SK-N-SH (cell line): ENCODE measurements at regions not wholly inside any gene's neighbourhood (a gene's known extent, or its start where the extent isn't known, plus 50 kb on each side); places are given as distances from the start of the nearest gene placed in this dataset.

Experiments used
- CTCF ChIA-PET: fragments of 300-600, 350-600 bp; formaldehyde crosslinking; extraction: SDS; loops from one replicate; lab custom pipeline; 2021; lab: Yijun Ruan, JAX
- POLR2A ChIA-PET: fragments of 350-600 bp; sonication (Branson Sonifier 250); formaldehyde crosslinking; extraction: SDS; loops from one replicate; lab custom pipeline; 2020; ENCODE audit warnings: antibody characterized with exemption, inconsistent platforms; lab: Yijun Ruan, JAX
- DNase-seq: peaks from one replicate; pipeline ENCODE4 v3.0.0; 2012
- H2AFZ ChIP-seq: fragments of 200-600 bp; sonication (generic); 2 replicates; pipeline ENCODE4 v1.8.1; 2016; ENCODE audit warnings: antibody characterized with exemption, mild to moderate bottlenecking, low read depth
- H3F3A ChIP-seq: fragments of 200-600 bp; sonication (generic); replicated peaks from 2 replicates; pipeline ENCODE3; 2016; ENCODE audit warnings: antibody characterized with exemption, mild to moderate bottlenecking; ENCODE audit not compliant: insufficient read depth
- H3K27ac ChIP-seq, 2 experiments: fragments of 200-500 bp in 1 of 2; fragments of 200-600 bp in 1 of 2; sonication (Bioruptor generic) in 1 of 2; sonication (generic), shearing (Covaris generic) in 1 of 2; 2 replicates each; pipeline versions ENCODE4 v1.5.1 to v1.6.1; 2014 to 2016; ENCODE audit warnings: low read depth in 2 of 2, inconsistent platforms in 1 of 2, low read length in 1 of 2, mild to moderate bottlenecking in 1 of 2, mixed read lengths in 1 of 2
- H3K27me3 ChIP-seq: fragments of 200-600 bp; sonication (generic), shearing (Covaris generic); 2 replicates; pipeline ENCODE4 v1.6.1; 2016; ENCODE audit warnings: mixed run types; ENCODE audit not compliant: insufficient read depth
- H3K36me3 ChIP-seq, 2 experiments: fragments of 200-500 bp in 1 of 2; fragments of 200-600 bp in 1 of 2; sonication (Bioruptor generic) in 1 of 2; sonication (generic) in 1 of 2; replicated peaks in 1 of 2; 2 replicates each; pipeline versions ENCODE3 to v1.5.1; 2014 to 2016; ENCODE audit warnings: low read length in 1 of 2, mild to moderate bottlenecking in 1 of 2; ENCODE audit not compliant: insufficient read depth in 2 of 2, control insufficient read depth in 1 of 2
- H3K4me1 ChIP-seq, 2 experiments: fragments of 200-500 bp in 1 of 2; fragments of 200-600 bp in 1 of 2; sonication (Bioruptor generic) in 1 of 2; sonication (generic), shearing (Covaris generic) in 1 of 2; 2 replicates each; pipeline versions ENCODE4 v1.5.1 to v1.6.1; 2014 to 2016; ENCODE audit warnings: low read depth in 1 of 2, low read length in 1 of 2, mixed run types in 1 of 2; ENCODE audit not compliant: insufficient read depth in 2 of 2, control insufficient read depth in 1 of 2
- H3K4me2 ChIP-seq: fragments of 200-600 bp; sonication (generic), shearing (Covaris generic); 2 replicates; pipeline ENCODE4 v1.6.1; 2017; ENCODE audit warnings: mixed run types
- H3K4me3 ChIP-seq, 2 experiments: fragments of 200-500 bp in 1 of 2; fragments of 200-600 bp in 1 of 2; sonication (Bioruptor generic) in 1 of 2; sonication (generic), shearing (Covaris generic) in 1 of 2; 2 replicates each; pipeline versions ENCODE4 v1.5.1 to v1.8.1; 2014 to 2016; ENCODE audit warnings: low read depth in 2 of 2, inconsistent platforms in 1 of 2, low read length in 1 of 2, mild to moderate bottlenecking in 1 of 2, mixed read lengths in 1 of 2, moderate library complexity in 1 of 2
- H3K79me2 ChIP-seq: fragments of 200-600 bp; sonication (generic); 2 replicates; pipeline ENCODE4 v1.8.1; 2017; ENCODE audit warnings: mild to moderate bottlenecking; ENCODE audit not compliant: insufficient read depth
- H3K9ac ChIP-seq: fragments of 200-600 bp; sonication (generic); 2 replicates; pipeline ENCODE4 v1.6.1; 2017; ENCODE audit warnings: mixed run types
- H3K9me2 ChIP-seq: fragments of 200-600 bp; sonication (generic); 2 replicates; pipeline ENCODE4 v1.6.1; 2017; ENCODE audit warnings: mixed run types
- H3K9me3 ChIP-seq: fragments of 200-600 bp; sonication (generic); 2 replicates; pipeline ENCODE4 v1.6.1; 2017; ENCODE audit warnings: mixed run types, mild to moderate bottlenecking, moderate library complexity
- H4K20me1 ChIP-seq: fragments of 200-600 bp; sonication (generic); 2 replicates; pipeline ENCODE4 v1.6.1; 2017; ENCODE audit warnings: mild to moderate bottlenecking, mixed run types; ENCODE audit not compliant: insufficient read depth
- CHD2 ChIP-seq: fragments of 150-350 bp; IDR thresholded peaks from 2 replicates; pipeline ENCODE4 v1.6.1; 2018; ENCODE audit warnings: low read length; ENCODE audit not compliant: partially characterized antibody
- EP300 ChIP-seq, 2 experiments: IDR thresholded peaks; 2 replicates each; pipeline versions ENCODE4 v1.4.0 to v1.6.1; 2012; ENCODE audit warnings: borderline replicate concordance in 1 of 2, low read depth in 1 of 2, low read length in 1 of 2
- EZH2phosphoT487 ChIP-seq: fragments of 200-600 bp; sonication (generic); IDR thresholded peaks from 2 replicates; pipeline ENCODE4 v1.6.1; 2017; ENCODE audit warnings: low read depth, mixed run types, mild to moderate bottlenecking, antibody characterized with exemption, moderate library complexity, borderline replicate concordance
- FOSL2 ChIP-seq: IDR thresholded peaks from 2 replicates; pipeline ENCODE4 v1.4.0; 2012; ENCODE audit warnings: low read depth, mild to moderate bottlenecking, moderate library complexity, borderline replicate concordance
- FOXJ3 ChIP-seq: sonication (generic); formaldehyde crosslinking; IDR thresholded peaks from 2 replicates; pipeline ENCODE4 v1.5.1; 2020; ENCODE audit warnings: mild to moderate bottlenecking, missing genetic modification reagents
- GATA2 ChIP-seq: sonication (generic); formaldehyde crosslinking; IDR thresholded peaks from 2 replicates; pipeline ENCODE4 v1.5.0; 2020; ENCODE audit warnings: mild to moderate bottlenecking, missing genetic modification reagents
- IRF3 ChIP-seq: fragments of 150-350 bp; IDR thresholded peaks from 2 replicates; pipeline ENCODE4 v1.6.1; 2016; ENCODE audit warnings: mild to moderate bottlenecking, low read depth, low read length
- JUND ChIP-seq: IDR thresholded peaks from 2 replicates; pipeline ENCODE4 v1.4.0; 2012
- MAX ChIP-seq: IDR thresholded peaks from 2 replicates; pipeline ENCODE4 v1.4.0; 2012; ENCODE audit warnings: low read depth
- NRF1 ChIP-seq: IDR thresholded peaks from 2 replicates; pipeline ENCODE4 v1.6.1; 2012; ENCODE audit warnings: low read depth, mild to moderate bottlenecking, low read length
- RAD21 ChIP-seq: IDR thresholded peaks from 2 replicates; pipeline ENCODE4 v1.6.1; 2012; ENCODE audit warnings: mild to moderate bottlenecking, low read length
- RCOR1 ChIP-seq: fragments of 150-350 bp; IDR thresholded peaks from 2 replicates; pipeline ENCODE4 v1.6.1; 2017; ENCODE audit warnings: antibody characterized with exemption, low read length
- TAF1 ChIP-seq: IDR thresholded peaks from 2 replicates; pipeline ENCODE4 v1.6.1; 2012; ENCODE audit warnings: low read depth, mild to moderate bottlenecking, low read length, moderate library complexity, borderline replicate concordance
- TEAD4 ChIP-seq: IDR thresholded peaks from 2 replicates; pipeline ENCODE4 v1.4.0; 2012; ENCODE audit warnings: mild to moderate bottlenecking, borderline replicate concordance; ENCODE audit not compliant: insufficient read depth
- YY1 ChIP-seq: IDR thresholded peaks from 2 replicates; pipeline ENCODE4 v1.4.0; 2012; ENCODE audit warnings: low read depth, mild to moderate bottlenecking
- WGBS: methylation state at CpG from one replicate; pipeline ENCODE4 v1.1.6; 2017; ENCODE audit warnings: low lambda C conversion rate; 5-methylcytosine and 5-hydroxymethylcytosine counted together
- TF ChIP-seq, protein P1 (sequence below): IDR thresholded peaks from 2 replicates; pipeline ENCODE4; 2012
- TF ChIP-seq, protein P2 (sequence below): IDR thresholded peaks from 2 replicates; pipeline ENCODE4 v1.4.0; 2012; ENCODE audit warnings: low read depth, borderline replicate concordance

DNA sequence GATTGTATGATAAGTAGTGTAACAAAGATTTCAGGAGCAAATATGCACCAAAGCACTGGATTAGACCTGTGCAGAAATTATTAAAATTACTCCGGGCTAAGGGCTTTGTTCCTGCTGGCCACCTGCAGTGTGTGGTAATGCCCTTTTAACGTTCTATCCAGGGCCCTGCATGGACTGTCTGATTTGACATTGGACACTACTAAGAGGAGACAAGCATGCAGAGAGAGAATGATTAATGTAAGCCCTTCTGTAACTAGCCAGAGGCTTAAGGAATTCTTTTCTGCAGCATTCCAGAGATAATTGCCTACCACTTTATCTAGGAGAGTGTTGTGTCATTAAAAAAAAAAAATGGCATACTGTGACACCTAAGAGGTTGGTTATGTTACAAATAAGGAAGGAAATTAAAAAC is 117.0 kb downstream of the PCDH7 start:
- Histone ChIP-seq H4K20me1 (no peaks in the 10 kb centered on the region), H3K36me3 (no peaks in the 10 kb centered on the region), H3F3A (no peaks in the 10 kb centered on the region), H3K4me3 (no peak overlapping the region), H3K4me2 (no peak overlapping the region), H3K9me2 (no peaks in the 10 kb centered on the region), H2AFZ (no peak overlapping the region), H3K4me1 (peaks cover 10 to 18% of the 10 kb centered on the region in 2 experiments; a peak in 3 of 4 replicates), H3K79me2 (no peaks in the 10 kb centered on the region), H3K27ac (peak overlapping the region in 1 of 2 experiments; percentile 76; a peak in 1 of 4 replicates), H3K9ac (no peak overlapping the region)
- DNase-seq, result no peak
- POLR2A ChIA-PET, result no interaction called here
- TF ChIP-seq RCOR1 (no peak), JUND (no peak), GATA2 (CRISPR knock-in tag) (no peak)
- TF ChIP-seq, protein P1, sequence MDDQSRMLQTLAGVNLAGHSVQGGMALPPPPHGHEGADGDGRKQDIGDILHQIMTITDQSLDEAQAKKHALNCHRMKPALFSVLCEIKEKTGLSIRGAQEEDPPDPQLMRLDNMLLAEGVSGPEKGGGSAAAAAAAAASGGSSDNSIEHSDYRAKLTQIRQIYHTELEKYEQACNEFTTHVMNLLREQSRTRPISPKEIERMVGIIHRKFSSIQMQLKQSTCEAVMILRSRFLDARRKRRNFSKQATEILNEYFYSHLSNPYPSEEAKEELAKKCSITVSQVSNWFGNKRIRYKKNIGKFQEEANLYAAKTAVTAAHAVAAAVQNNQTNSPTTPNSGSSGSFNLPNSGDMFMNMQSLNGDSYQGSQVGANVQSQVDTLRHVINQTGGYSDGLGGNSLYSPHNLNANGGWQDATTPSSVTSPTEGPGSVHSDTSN, result 0 out of 2 replicates have a peak, but pooled peaks have one; percentile 10
- TF ChIP-seq, all 33 proteins: peak for 1
- WGBS, result 10% methylated on average over 2 of the region's 2 CpGs
- CTCF ChIA-PET, result interaction anchor here (0.9 kb wide), 1 partner anchor 115 kb away, joined by 4 read pairs; no protein-coding TSS in a partner anchor
- H3K9me3 ChIP-seq, result no peaks in the 10 kb centered on the region
- H3K27me3 ChIP-seq, result no peaks in the 10 kb centered on the region

DNA sequence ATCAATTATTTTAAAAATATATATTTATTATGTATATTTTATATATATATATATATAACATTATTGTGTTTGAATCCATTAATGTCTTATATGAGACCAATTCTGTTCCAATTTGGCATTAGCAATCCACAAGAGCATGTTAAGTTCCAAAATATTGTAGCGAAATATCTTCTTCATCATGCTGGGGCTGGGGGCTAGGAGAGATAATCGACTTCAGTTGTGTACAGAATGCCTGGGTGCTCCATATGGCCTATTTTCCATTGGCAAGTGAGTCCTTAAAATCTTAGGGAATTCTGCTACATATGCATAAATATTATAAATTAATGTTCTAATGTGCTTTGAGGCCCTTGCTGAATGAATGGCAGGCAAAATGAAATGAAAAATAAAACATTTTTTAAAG is 117.7 kb downstream of the PCDH7 start:
- 42% methylated on average over 2 of the region's 2 CpGs for WGBS
- Histone ChIP-seq H3K79me2 (no peaks in the 10 kb centered on the region), H3K27me3 (no peaks in the 10 kb centered on the region), H3K9ac (no peak overlapping the region), H3K4me2 (no peak overlapping the region)
- POLR2A ChIA-PET, result no interaction called here
- TF ChIP-seq RAD21 (no peak), YY1 (no peak), FOXJ3 (CRISPR knock-in tag) (no peak), EP300 (IDR thresholded peaks at IDR 0.05; ENCODE audit: borderline replicate concordance in 1 of 2, low read depth in 1 of 2, low read length in 1 of 2) (no peak), CHD2 (no peak), TAF1 (no peak), EZH2phosphoT487 (no peak), MAX (no peak), IRF3 (no peak), NRF1 (no peak), TEAD4 (no peak), FOSL2 (no peak)
- TF ChIP-seq, protein P1, result no peak
- TF ChIP-seq, protein P2, sequence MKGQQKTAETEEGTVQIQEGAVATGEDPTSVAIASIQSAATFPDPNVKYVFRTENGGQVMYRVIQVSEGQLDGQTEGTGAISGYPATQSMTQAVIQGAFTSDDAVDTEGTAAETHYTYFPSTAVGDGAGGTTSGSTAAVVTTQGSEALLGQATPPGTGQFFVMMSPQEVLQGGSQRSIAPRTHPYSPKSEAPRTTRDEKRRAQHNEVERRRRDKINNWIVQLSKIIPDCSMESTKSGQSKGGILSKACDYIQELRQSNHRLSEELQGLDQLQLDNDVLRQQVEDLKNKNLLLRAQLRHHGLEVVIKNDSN, result no peak
- TF ChIP-seq, all 33 proteins: peak for 0
- Histone ChIP-seq H3F3A (no peaks in the 10 kb centered on the region), H3K36me3 (no peaks in the 10 kb centered on the region), H3K9me3 (no peaks in the 10 kb centered on the region), H3K4me1 (peaks cover 10 to 18% of the 10 kb centered on the region in 2 experiments; a peak in 3 of 4 replicates), H2AFZ (no peak overlapping the region), H3K9me2 (no peaks in the 10 kb centered on the region), H3K27ac (peak overlapping the region in 1 of 2 experiments; percentile 28; a peak in 1 of 4 replicates), H3K4me3 (no peak overlapping the region), H4K20me1 (no peaks in the 10 kb centered on the region)
- no peak for DNase-seq
- CTCF ChIA-PET, result no interaction called here
